ENCODE measurements at regions not wholly inside any gene's neighbourhood (a gene's known extent, or its start where the extent isn't known, plus 50 kb on each side); places are given as distances from the start of the nearest gene placed in this dataset.

GRCh38 chr7:156079156-156079555 is 266.9 kb upstream of the SHH start:
- Histone ChIP-seq H3K36me3 (ENCODE audit: insufficient read depth, low read length) (no peaks in the 10 kb centered on the region), H3K9me3 (ENCODE audit: low read depth, low read length) (no peaks in the 10 kb centered on the region), H2AFZ (ENCODE audit: low read length) (no peak overlapping the region), H3K27ac (ENCODE audit: low read depth, low read length) (no peak overlapping the region), H4K20me1 (ENCODE audit: insufficient read depth, low read length) (no peaks in the 10 kb centered on the region), H3K4me3 (ENCODE audit: insufficient read depth, low read length) (no peak overlapping the region), H3K4me1 (ENCODE audit: insufficient read depth, low read length) (no peaks in the 10 kb centered on the region), H3K79me2 (ENCODE audit: insufficient read depth, low read length) (no peaks in the 10 kb centered on the region), H3K27me3 (ENCODE audit: insufficient read depth, low read length) (no peaks in the 10 kb centered on the region), H3K4me2 (ENCODE audit: insufficient read depth, low read length) (no peak overlapping the region)
- no peak for TF ChIP-seq CTCF (IDR thresholded peaks at IDR 0.05; ENCODE audit: extremely low read depth, low read depth, low read length)
- DNase-seq (ENCODE audit: insufficient read length, low spot score, missing footprints), result no peak

- H3K4me2 ChIP-seq (ENCODE audit: insufficient read depth, low read length), result no peak overlapping the region
- H2AFZ ChIP-seq (ENCODE audit: low read length), result no peak overlapping the region
- no peaks in the 10 kb centered on the region for H3K4me1 ChIP-seq (ENCODE audit: insufficient read depth, low read length)
- H3K36me3 ChIP-seq (ENCODE audit: insufficient read depth, low read length), result no peaks in the 10 kb centered on the region
- H3K9me3 ChIP-seq (ENCODE audit: low read depth, low read length), result no peaks in the 10 kb centered on the region
- TF ChIP-seq CTCF (IDR thresholded peaks at IDR 0.05; ENCODE audit: extremely low read depth, low read depth, low read length), result no peak
- H3K27me3 ChIP-seq (ENCODE audit: insufficient read depth, low read length), result no peaks in the 10 kb centered on the region
- DNase-seq (ENCODE audit: insufficient read length, low spot score, missing footprints), result no peak
- no peaks in the 10 kb centered on the region for H4K20me1 ChIP-seq (ENCODE audit: insufficient read depth, low read length)
- no peak overlapping the region for H3K4me3 ChIP-seq (ENCODE audit: insufficient read depth, low read length)
- no peak overlapping the region for H3K27ac ChIP-seq (ENCODE audit: low read depth, low read length)
- H3K79me2 ChIP-seq (ENCODE audit: insufficient read depth, low read length), result no peaks in the 10 kb centered on the region
These were observed 262.8 kb upstream of the SHH start for GRCh38 chr7:156074982-156075615.

- Histone ChIP-seq H3K4me1 (ENCODE audit: insufficient read depth, low read length) (no peaks in the 10 kb centered on the region), H3K27me3 (ENCODE audit: insufficient read depth, low read length) (no peaks in the 10 kb centered on the region), H3K4me2 (ENCODE audit: insufficient read depth, low read length) (no peak overlapping the region), H2AFZ (ENCODE audit: low read length) (no peak overlapping the region), H3K79me2 (ENCODE audit: insufficient read depth, low read length) (no peaks in the 10 kb centered on the region), H3K9me3 (ENCODE audit: low read depth, low read length) (no peaks in the 10 kb centered on the region), H3K4me3 (ENCODE audit: insufficient read depth, low read length) (no peak overlapping the region), H4K20me1 (ENCODE audit: insufficient read depth, low read length) (no peaks in the 10 kb centered on the region), H3K27ac (ENCODE audit: low read depth, low read length) (no peak overlapping the region), H3K36me3 (ENCODE audit: insufficient read depth, low read length) (no peaks in the 10 kb centered on the region)
- no peak for DNase-seq (ENCODE audit: insufficient read length, low spot score, missing footprints)
- TF ChIP-seq CTCF (IDR thresholded peaks at IDR 0.05; ENCODE audit: extremely low read depth, low read depth, low read length), result no peak
These were observed 261.8 kb upstream of the SHH start for GRCh38 chr7:156074084-156074483.

- Histone ChIP-seq H3K4me2 (ENCODE audit: insufficient read depth, low read length) (no peak overlapping the region), H2AFZ (ENCODE audit: low read length) (no peak overlapping the region), H3K79me2 (ENCODE audit: insufficient read depth, low read length) (no peaks in the 10 kb centered on the region), H3K4me3 (ENCODE audit: insufficient read depth, low read length) (no peak overlapping the region), H3K4me1 (ENCODE audit: insufficient read depth, low read length) (no peaks in the 10 kb centered on the region), H3K27ac (ENCODE audit: low read depth, low read length) (no peak overlapping the region), H3K9me3 (ENCODE audit: low read depth, low read length) (no peaks in the 10 kb centered on the region), H3K36me3 (ENCODE audit: insufficient read depth, low read length) (no peaks in the 10 kb centered on the region), H4K20me1 (ENCODE audit: insufficient read depth, low read length) (no peaks in the 10 kb centered on the region), H3K27me3 (ENCODE audit: insufficient read depth, low read length) (no peaks in the 10 kb centered on the region)
- peak; percentile 5 for DNase-seq (ENCODE audit: insufficient read length, low spot score, missing footprints)
- TF ChIP-seq CTCF (IDR thresholded peaks at IDR 0.05; ENCODE audit: extremely low read depth, low read depth, low read length), result no peak
These were observed 261.2 kb upstream of the SHH start for GRCh38 chr7:156073366-156074052.

Data from osteoblast (primary cell).